ENCODE measurements at regions not wholly inside any gene's neighbourhood (a gene's known extent, or its start where the extent isn't known, plus 50 kb on each side); places are given as distances from the start of the nearest gene placed in this dataset.

GRCh38 chr1:55749975-55750627, 534.9 kb upstream of the USP24 start:
- H3K36me3 ChIP-seq (ENCODE audit: control insufficient read depth in 2 of 4, insufficient read depth in 4 of 4, low read length in 3 of 4), result no peaks in the 10 kb centered on the region
- H3K9ac ChIP-seq (replicated peaks in 1 of 4; ENCODE audit: extremely low read depth in 1 of 4, low read depth in 3 of 4, low read length in 3 of 4), result no peak overlapping the region
- H2AK5ac ChIP-seq (ENCODE audit: low read depth, low read length), result no peak overlapping the region
- H3K56ac ChIP-seq (replicated peaks; ENCODE audit: insufficient read length, low read depth, low read length), result no peak overlapping the region
- H3K23ac ChIP-seq (ENCODE audit: insufficient read length), result no peak overlapping the region
- H3K79me2 ChIP-seq (ENCODE audit: control insufficient read depth in 1 of 2, insufficient read depth in 2 of 2, low read length in 2 of 2), result no peaks in the 10 kb centered on the region
- no peaks in the 10 kb centered on the region for H3K4me1 ChIP-seq (replicated peaks in 1 of 4; ENCODE audit: control insufficient read depth in 3 of 4, insufficient read depth in 4 of 4, low read length in 3 of 4)
- H3K23me2 ChIP-seq (ENCODE audit: low read depth, low read length), result no peaks in the 10 kb centered on the region
- H4K5ac ChIP-seq (ENCODE audit: insufficient read length, low read depth, low read length), result no peak overlapping the region
- H2BK5ac ChIP-seq (ENCODE audit: low read depth, low read length), result no peak overlapping the region
- no peak overlapping the region for H3K27ac ChIP-seq (ENCODE audit: low read depth, low read length)
- no peak overlapping the region for H2BK15ac ChIP-seq (ENCODE audit: low read length)
- POLR2A ChIA-PET (ENCODE audit: partially characterized antibody), result no interaction called here
- no peaks in the 10 kb centered on the region for H3K79me1 ChIP-seq (ENCODE audit: low read depth, low read length)
- no peak overlapping the region for H2BK120ac ChIP-seq (replicated peaks; ENCODE audit: low read depth, low read length)
- H3K9me3 ChIP-seq (ENCODE audit: insufficient read depth in 2 of 2, low read depth in 1 of 2, low read length in 1 of 2), result peaks cover 6 to 10% of the 10 kb centered on the region in 2 experiments; a peak in 3 of 4 replicates
- H2BK20ac ChIP-seq (ENCODE audit: low read length), result no peak overlapping the region
- H2AFZ ChIP-seq (ENCODE audit: low read length), result no peak overlapping the region
- no peak overlapping the region for H4K8ac ChIP-seq (ENCODE audit: extremely low read depth, insufficient read depth, low read length)
- no peak overlapping the region for H3K4me2 ChIP-seq (ENCODE audit: insufficient read depth in 1 of 2, low read depth in 2 of 2, low read length in 2 of 2)
- H4K20me1 ChIP-seq (replicated peaks in 1 of 2; ENCODE audit: control insufficient read depth in 1 of 2, insufficient read depth in 2 of 2, low read length in 2 of 2), result no peaks in the 10 kb centered on the region
- no peak overlapping the region for H3K4me3 ChIP-seq (ENCODE audit: extremely low read depth in 1 of 4, insufficient read depth in 2 of 4, low read depth in 3 of 4, low read length in 4 of 4)
- CTCF ChIA-PET (ENCODE audit: partially characterized antibody), result interaction anchor here (0.6 to 1.3 kb wide), 4 partner anchors 8 to 317 kb away, joined by 3 to 4 read pairs (median 3); no protein-coding TSS in a partner anchor
- WGBS, 2 experiments (ENCODE audit: extremely low coverage in 1 of 2, insufficient coverage in 1 of 2, insufficient read length in 1 of 2, insufficient replicate concordance in 2 of 2, low coverage in 1 of 2, low lambda C conversion rate in 2 of 2, missing lambda C conversion rate in 1 of 2), result 89% methylated on average over 6 of the region's 6 CpGs; no CpG with 5 or more reads in 1 of the 2 experiments
- no peak for FAIRE-seq
- no peak overlapping the region for H4K91ac ChIP-seq (replicated peaks; ENCODE audit: insufficient read length, low read length)
- no peak overlapping the region for H3K14ac ChIP-seq (ENCODE audit: insufficient read length)
- H3K4ac ChIP-seq (replicated peaks; ENCODE audit: insufficient read length, low read depth, low read length), result no peak overlapping the region
- no peaks in the 10 kb centered on the region for H3K27me3 ChIP-seq (replicated peaks in 1 of 4; ENCODE audit: control insufficient read depth in 3 of 4, extremely low read depth in 1 of 4, insufficient read depth in 3 of 4, low read length in 3 of 4)
- no peak for TF ChIP-seq NRF1 (IDR thresholded peaks at IDR 0.05; ENCODE audit: low read depth, low read length)
- TF ChIP-seq CBX5 (IDR thresholded peaks at IDR 0.05; ENCODE audit: low read depth, low read length), result no peak
- no peak for TF ChIP-seq CBX8 (IDR thresholded peaks at IDR 0.05; ENCODE audit: borderline replicate concordance, low read depth, low read length)
- no peak for TF ChIP-seq SRF (IDR thresholded peaks at IDR 0.05; ENCODE audit: low read depth, low read length)
- no peak for TF ChIP-seq TEAD4 (IDR thresholded peaks at IDR 0.05; ENCODE audit: low read depth, low read length)
- TF ChIP-seq HDAC2 (IDR thresholded peaks at IDR 0.05; ENCODE audit: borderline replicate concordance in 1 of 2, low read depth in 2 of 2, low read length in 2 of 2), result no peak
- TF ChIP-seq NANOG (IDR thresholded peaks at IDR 0.05; ENCODE audit: insufficient read depth, low read depth, low read length, poor library complexity, severe bottlenecking), result no peak
- TF ChIP-seq SIX5 (IDR thresholded peaks at IDR 0.05; ENCODE audit: low read depth, low read length), result no peak
- TF ChIP-seq BRCA1 (IDR thresholded peaks at IDR 0.05; ENCODE audit: low read depth, low read length), result no peak
- TF ChIP-seq SUZ12 (IDR thresholded peaks at IDR 0.05; ENCODE audit: low read length), result no peak
- no peak for TF ChIP-seq KDM5A (IDR thresholded peaks at IDR 0.05; ENCODE audit: low read length)
- no peak for TF ChIP-seq POLR2A (IDR thresholded peaks at IDR 0.05; ENCODE audit: control extremely low read depth in 1 of 2, low read depth in 2 of 2, low read length in 2 of 2)
- TF ChIP-seq FOSL1 (IDR thresholded peaks at IDR 0.05; ENCODE audit: insufficient read depth, low read depth, low read length), result no peak
- no peak overlapping the region for H2BK12ac ChIP-seq (ENCODE audit: low read depth, low read length)
- no peak for DNase-seq (ENCODE audit: low read depth in 1 of 2, low spot score in 2 of 2)
- H3K18ac ChIP-seq (ENCODE audit: extremely low read depth, low read length), result no peak overlapping the region
